IPS DF 4.7 (cell line): ENCODE measurements at regions not wholly inside any gene's neighbourhood (a gene's known extent, or its start where the extent isn't known, plus 50 kb on each side); places are given as distances from the start of the nearest gene placed in this dataset.

ENCODE experiments used
- DNase-seq: peaks from one replicate; pipeline ENCODE4 v3.0.0-alpha.2; 2013; ENCODE audit warnings: low spot score; ENCODE audit errors: extremely low read depth

GRCh38 chr21:24276204-24276603 lies 1331.1 kb downstream of the MRPL39 start:
- no peak for DNase-seq

- no peak for DNase-seq
Observed at GRCh38 chr21:24275616-24276015, 1331.7 kb downstream of the MRPL39 start.

- no peak for DNase-seq
Observed at GRCh38 chr21:24272521-24272938, 1334.8 kb downstream of the MRPL39 start.

GRCh38 chr21:24265987-24266386 lies 1341.3 kb downstream of the MRPL39 start:
- DNase-seq = no peak

- DNase-seq = no peak
Observed at GRCh38 chr21:24260751-24261150, 1346.5 kb downstream of the MRPL39 start.

GRCh38 chr21:24259241-24259640 lies 1348.0 kb downstream of the MRPL39 start:
- no peak for DNase-seq

- DNase-seq = no peak
Observed at GRCh38 chr21:24255591-24255990, 1351.7 kb downstream of the MRPL39 start.

GRCh38 chr21:24225431-24225830 lies 1381.8 kb downstream of the MRPL39 start:
- no peak for DNase-seq

GRCh38 chr21:24224422-24224821 lies 1382.9 kb downstream of the MRPL39 start:
- DNase-seq = no peak

- DNase-seq = no peak
Observed at GRCh38 chr21:24223624-24224023, 1383.7 kb downstream of the MRPL39 start.

- no peak for DNase-seq
Observed at GRCh38 chr21:24222676-24223075, 1384.6 kb downstream of the MRPL39 start.

GRCh38 chr21:24220446-24220845 lies 1386.8 kb downstream of the MRPL39 start:
- no peak for DNase-seq

- DNase-seq = no peak
Observed at GRCh38 chr21:24217151-24217550, 1390.1 kb downstream of the MRPL39 start.

- no peak for DNase-seq
Observed at GRCh38 chr21:24210130-24210529, 1397.2 kb downstream of the MRPL39 start.

- DNase-seq = no peak
Observed at GRCh38 chr21:24208562-24209260, 1398.6 kb downstream of the MRPL39 start.

GRCh38 chr21:24205319-24205718 lies 1402.0 kb downstream of the MRPL39 start:
- DNase-seq = no peak

GRCh38 chr21:24204641-24205040 lies 1402.6 kb downstream of the MRPL39 start:
- no peak for DNase-seq

GRCh38 chr21:24200052-24200451 lies 1407.2 kb downstream of the MRPL39 start:
- no peak for DNase-seq

GRCh38 chr21:24197923-24198322 lies 1409.4 kb downstream of the MRPL39 start:
- no peak for DNase-seq

GRCh38 chr21:24197132-24197643 lies 1410.1 kb downstream of the MRPL39 start:
- no peak for DNase-seq

- DNase-seq = no peak
Observed at GRCh38 chr21:24188506-24188905, 1418.8 kb downstream of the MRPL39 start.

GRCh38 chr21:24183077-24183476 lies 1424.2 kb downstream of the MRPL39 start:
- no peak for DNase-seq

- DNase-seq = no peak
Observed at GRCh38 chr21:24179110-24179509, 1428.2 kb downstream of the MRPL39 start.
